Caco-2 (cell line): ENCODE measurements at regions not wholly inside any gene's neighbourhood (a gene's known extent, or its start where the extent isn't known, plus 50 kb on each side); places are given as distances from the start of the nearest gene placed in this dataset.

Experiments
- BruUV-seq: library from RNA; stranded (reverse); fragments of 400-500 nt; replicated peaks from 2 replicates; lab custom pipeline; 2021; lab: Mats Ljungman, UMichigan
- CTCF ChIA-PET: fragments of 300-600 bp; sonication (Branson Sonifier 250); formaldehyde crosslinking; loops from one replicate; lab custom pipeline; 2022; ENCODE audit warnings: antibody characterized with exemption; lab: Charles Lee
- POLR2A ChIA-PET: fragments of 300-600 bp; sonication (Branson Sonifier 250); formaldehyde crosslinking; loops from one replicate; lab custom pipeline; 2022; ENCODE audit warnings: antibody characterized with exemption; lab: Charles Lee
- DNase-seq, 2 experiments: peaks; one replicate each; pipeline versions ENCODE4 v3.0.0 to v3.0.0-alpha.2; 2020 to 2022
- H3K27me3 ChIP-seq: replicated peaks from 2 replicates; pipeline ENCODE4 v1.6.0; 2011; ENCODE audit warnings: low read length; ENCODE audit not compliant: control insufficient read depth, insufficient read depth
- H3K36me3 ChIP-seq: 2 replicates; pipeline ENCODE4 v1.5.1; 2011; ENCODE audit warnings: low read length; ENCODE audit not compliant: control insufficient read depth, insufficient read depth
- H3K4me1 ChIP-seq: fragments of 250-450 bp; sonication (Bioruptor Pico); 2 replicates; pipeline ENCODE4 v1.5.1; 2020; ENCODE audit warnings: mild to moderate bottlenecking
- H3K4me3 ChIP-seq: 2 replicates; pipeline ENCODE4 v1.5.1; 2011; ENCODE audit warnings: low read depth, mild to moderate bottlenecking, control low read depth, low read length
- H3K9me3 ChIP-seq: fragments of 250-450 bp; sonication (Bioruptor Pico); 2 replicates; pipeline ENCODE4 v1.5.1; 2020; ENCODE audit warnings: mild to moderate bottlenecking, moderate library complexity
- H3K27ac Mint-ChIP-seq: one replicate; pipeline ENCODE4 v1.8.0; 2022; ENCODE audit warnings: mixed read lengths; ENCODE audit not compliant: unreplicated experiment
- H3K27me3 Mint-ChIP-seq: one replicate; pipeline ENCODE4 v1.8.0; 2022; ENCODE audit warnings: mixed read lengths; ENCODE audit not compliant: insufficient read depth, unreplicated experiment
- H3K36me3 Mint-ChIP-seq: one replicate; pipeline ENCODE4 v1.8.0; 2022; ENCODE audit warnings: mild to moderate bottlenecking, mixed read lengths; ENCODE audit not compliant: insufficient read depth, unreplicated experiment
- H3K4me1 Mint-ChIP-seq: one replicate; pipeline ENCODE4 v1.8.0; 2022; ENCODE audit warnings: low read depth, mixed read lengths; ENCODE audit not compliant: unreplicated experiment
- H3K4me3 Mint-ChIP-seq: one replicate; pipeline ENCODE4 v1.8.0; 2022; ENCODE audit warnings: mild to moderate bottlenecking, moderate library complexity, mixed read lengths; ENCODE audit not compliant: unreplicated experiment
- H3K9me3 Mint-ChIP-seq: one replicate; pipeline ENCODE4 v1.8.0; 2022; ENCODE audit warnings: mixed read lengths; ENCODE audit not compliant: unreplicated experiment
- CTCF ChIP-seq, 2 experiments: fragments of 200-600 bp in 1 of 2; IDR thresholded peaks; 1 replicate in 1 of 2; 2 replicates in 1 of 2; pipeline versions ENCODE4 v1.5.1 to v1.8.0; 2011 to 2022; ENCODE audit warnings: antibody characterized with exemption in 1 of 2, control low read depth in 1 of 2, inconsistent platforms in 1 of 2, low read depth in 1 of 2, low read length in 1 of 2, mild to moderate bottlenecking in 1 of 2, moderate library complexity in 1 of 2; ENCODE audit not compliant: insufficient read depth in 1 of 2, severe bottlenecking in 1 of 2, unreplicated experiment in 1 of 2
- intact Hi-C: fragments of 100-400 bp; cut with micrococcal nuclease; formaldehyde crosslinking; loops from one replicate; pipeline ENCODE4 v1.10.0; 2022; ENCODE audit not compliant: unreplicated experiment

- no peaks in the 10 kb centered on the region for H3K9me3 ChIP-seq
- Mint-ChIP-seq H3K4me1 (no peaks in the 10 kb centered on the region), H3K36me3 (no peaks in the 10 kb centered on the region), H3K27me3 (no peaks in the 10 kb centered on the region), H3K4me3 (no peak overlapping the region), H3K9me3 (no peaks in the 10 kb centered on the region), H3K27ac (no peak overlapping the region)
- H3K36me3 ChIP-seq: no peaks in the 10 kb centered on the region
- no peaks in the 10 kb centered on the region for H3K27me3 ChIP-seq
- H3K4me1 ChIP-seq: no peaks in the 10 kb centered on the region
- intact Hi-C loops: no loop called here
- BruUV-seq: no TSS peak
- ChIA-PET POLR2A (no interaction called here), CTCF (no interaction called here)
- TF ChIP-seq CTCF (IDR thresholded peaks at IDR 0.05; ENCODE audit: insufficient read depth in 1 of 2, low read depth in 1 of 2, low read length in 1 of 2, severe bottlenecking in 1 of 2, unreplicated experiment in 1 of 2): no peak
- no peak for DNase-seq
- no peak overlapping the region for H3K4me3 ChIP-seq
Observed at GRCh38 chr1:38258085-38258627, 211.6 kb upstream of the POU3F1 start.

- Mint-ChIP-seq H3K9me3 (no peaks in the 10 kb centered on the region), H3K4me1 (no peaks in the 10 kb centered on the region), H3K36me3 (no peaks in the 10 kb centered on the region), H3K27ac (no peak overlapping the region), H3K27me3 (no peaks in the 10 kb centered on the region), H3K4me3 (no peak overlapping the region)
- intact Hi-C loops: no loop called here
- Histone ChIP-seq H3K9me3 (no peaks in the 10 kb centered on the region), H3K36me3 (no peaks in the 10 kb centered on the region), H3K4me1 (no peaks in the 10 kb centered on the region), H3K27me3 (no peaks in the 10 kb centered on the region), H3K4me3 (no peak overlapping the region)
- no peak for DNase-seq
- TF ChIP-seq CTCF (IDR thresholded peaks at IDR 0.05; ENCODE audit: insufficient read depth in 1 of 2, low read depth in 1 of 2, low read length in 1 of 2, severe bottlenecking in 1 of 2, unreplicated experiment in 1 of 2): no peak
- no TSS peak for BruUV-seq
- POLR2A ChIA-PET: no interaction called here
- CTCF ChIA-PET: no interaction called here
Observed at GRCh38 chr1:38257374-38257773, 210.8 kb upstream of the POU3F1 start.

- Mint-ChIP-seq H3K27ac (no peak overlapping the region), H3K27me3 (no peaks in the 10 kb centered on the region), H3K9me3 (no peaks in the 10 kb centered on the region), H3K4me3 (no peak overlapping the region), H3K4me1 (no peaks in the 10 kb centered on the region), H3K36me3 (no peaks in the 10 kb centered on the region)
- H3K36me3 ChIP-seq: no peaks in the 10 kb centered on the region
- TF ChIP-seq CTCF (IDR thresholded peaks at IDR 0.05; ENCODE audit: insufficient read depth in 1 of 2, low read depth in 1 of 2, low read length in 1 of 2, severe bottlenecking in 1 of 2, unreplicated experiment in 1 of 2): no peak
- intact Hi-C loops: no loop called here
- no peak for DNase-seq
- H3K4me3 ChIP-seq: no peak overlapping the region
- POLR2A ChIA-PET: no interaction called here
- H3K4me1 ChIP-seq: no peaks in the 10 kb centered on the region
- CTCF ChIA-PET: no interaction called here
- no peaks in the 10 kb centered on the region for H3K9me3 ChIP-seq
- no peaks in the 10 kb centered on the region for H3K27me3 ChIP-seq
- BruUV-seq: no TSS peak
Observed at GRCh38 chr1:38256072-38256471, 209.5 kb upstream of the POU3F1 start.
